ENCODE measurements at regions not wholly inside any gene's neighbourhood (a gene's known extent, or its start where the extent isn't known, plus 50 kb on each side); places are given as distances from the start of the nearest gene placed in this dataset.

- Histone ChIP-seq H3K4me1 (ENCODE audit: control insufficient read depth, insufficient read depth, low read length) (no peaks in the 10 kb centered on the region), H3K36me3 (ENCODE audit: control insufficient read depth, insufficient read depth, low read length) (no peaks in the 10 kb centered on the region), H3K9me3 (ENCODE audit: control insufficient read depth, low read length) (no peaks in the 10 kb centered on the region), H3K4me3 (ENCODE audit: insufficient read depth, low read depth, low read length) (no peak overlapping the region), H3K27me3 (ENCODE audit: control insufficient read depth, insufficient read depth, low read length, poor library complexity, severe bottlenecking) (no peaks in the 10 kb centered on the region), H3K27ac (ENCODE audit: insufficient read depth, low read depth, low read length, poor library complexity, severe bottlenecking) (no peak overlapping the region)
- WGBS, 2 experiments, result 93 to 94% methylated on average over 8 of the region's 8 CpGs
Measured at GRCh38 chr2:4869154-4869553, 823.0 kb upstream of the SOX11 start.

DNA sequence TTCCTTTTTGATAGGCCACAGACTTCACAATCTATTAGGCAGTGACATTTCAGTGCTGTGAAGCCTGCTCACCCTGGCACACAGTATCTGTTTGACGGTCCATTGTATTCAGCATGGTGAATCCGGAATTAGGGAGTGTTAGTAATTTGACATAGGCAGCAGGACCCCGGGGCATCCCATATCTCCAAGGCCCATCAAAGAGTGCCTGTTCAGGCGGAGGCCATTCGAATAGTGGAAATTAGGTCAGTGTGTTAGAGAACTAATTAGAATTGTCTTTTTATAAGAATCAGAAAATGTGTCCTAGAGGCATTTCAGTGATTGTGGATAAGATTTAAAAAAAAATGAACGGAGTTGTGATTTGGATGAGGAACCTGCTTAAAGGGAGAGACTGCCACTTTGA is 818.8 kb upstream of the SOX11 start:
- Histone ChIP-seq H3K4me1 (ENCODE audit: control insufficient read depth, insufficient read depth, low read length) (no peaks in the 10 kb centered on the region), H3K9me3 (ENCODE audit: control insufficient read depth, low read length) (no peaks in the 10 kb centered on the region), H3K27ac (ENCODE audit: insufficient read depth, low read depth, low read length, poor library complexity, severe bottlenecking) (no peak overlapping the region), H3K27me3 (ENCODE audit: control insufficient read depth, insufficient read depth, low read length, poor library complexity, severe bottlenecking) (no peaks in the 10 kb centered on the region), H3K4me3 (ENCODE audit: insufficient read depth, low read depth, low read length) (no peak overlapping the region), H3K36me3 (ENCODE audit: control insufficient read depth, insufficient read depth, low read length) (no peaks in the 10 kb centered on the region)
- 91 to 94% methylated on average over 6 of the region's 6 CpGs for WGBS, 2 experiments

DNA sequence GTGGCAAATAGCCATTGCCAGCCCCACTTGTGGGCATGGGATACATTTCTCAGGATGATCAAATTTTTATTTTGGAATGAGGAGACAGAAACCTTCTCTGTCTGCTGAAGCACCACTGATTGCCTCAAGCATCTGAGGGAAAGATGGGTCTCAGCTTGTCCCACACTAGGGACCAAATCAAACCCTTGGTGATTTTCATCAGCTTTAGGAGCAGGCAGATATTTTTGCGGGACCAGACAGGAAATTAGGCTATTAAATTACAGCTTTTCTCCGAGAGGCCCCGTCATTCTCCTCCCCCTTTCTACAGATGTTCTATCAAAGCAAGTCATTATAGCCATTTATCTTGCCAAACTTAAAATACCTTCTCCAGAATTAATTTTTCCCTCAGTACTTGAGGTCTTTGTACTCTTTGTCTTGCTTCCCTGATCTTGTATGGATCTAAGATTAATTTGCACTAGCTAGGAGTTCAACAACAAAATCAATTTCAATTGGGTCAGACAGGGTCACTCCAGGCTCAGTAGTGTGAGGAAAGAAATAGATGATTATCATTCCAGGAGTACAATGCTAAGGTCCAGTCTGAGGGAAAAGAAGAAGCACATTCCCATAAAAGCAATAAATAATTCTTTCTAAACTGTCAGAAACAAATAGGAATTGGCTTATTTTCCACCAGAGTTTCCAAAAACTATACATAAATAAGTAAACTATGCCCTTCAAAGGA is 818.1 kb upstream of the SOX11 start:
- Histone ChIP-seq H3K4me3 (ENCODE audit: insufficient read depth, low read depth, low read length) (no peak overlapping the region), H3K4me1 (ENCODE audit: control insufficient read depth, insufficient read depth, low read length) (no peaks in the 10 kb centered on the region), H3K27ac (ENCODE audit: insufficient read depth, low read depth, low read length, poor library complexity, severe bottlenecking) (no peak overlapping the region), H3K9me3 (ENCODE audit: control insufficient read depth, low read length) (no peaks in the 10 kb centered on the region), H3K27me3 (ENCODE audit: control insufficient read depth, insufficient read depth, low read length, poor library complexity, severe bottlenecking) (no peaks in the 10 kb centered on the region), H3K36me3 (ENCODE audit: control insufficient read depth, insufficient read depth, low read length) (no peaks in the 10 kb centered on the region)
- 94 to 96% methylated on average over 3 of the region's 3 CpGs for WGBS, 2 experiments

- Histone ChIP-seq H3K36me3 (ENCODE audit: control insufficient read depth, insufficient read depth, low read length) (no peaks in the 10 kb centered on the region), H3K4me3 (ENCODE audit: insufficient read depth, low read depth, low read length) (no peak overlapping the region)
- WGBS, 2 experiments, result 97 to 100% methylated on average over 3 of the region's 3 CpGs
Measured at GRCh38 chr2:4882421-4882820, 809.8 kb upstream of the SOX11 start.

DNA sequence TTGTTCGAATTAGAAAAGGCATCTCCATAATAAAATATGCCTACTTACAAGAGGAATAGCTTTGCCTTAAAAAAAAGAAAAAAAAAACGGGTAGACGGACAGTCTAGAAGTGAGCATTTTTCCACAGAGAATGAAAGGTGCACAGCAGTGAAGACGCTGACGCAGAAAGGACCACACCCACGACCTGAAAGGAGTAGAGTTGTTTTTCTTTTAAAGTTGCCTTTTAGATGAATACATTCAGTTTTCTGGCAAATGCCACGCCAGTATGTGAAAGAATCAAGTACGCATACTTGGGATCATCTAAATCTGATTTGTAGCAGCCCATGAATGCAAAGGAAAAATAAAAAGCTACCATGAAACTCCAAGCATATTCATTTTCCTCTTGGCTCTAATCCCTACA is 809.2 kb upstream of the SOX11 start:
- H3K9me3 ChIP-seq (ENCODE audit: control insufficient read depth, low read length), result no peaks in the 10 kb centered on the region
- H3K4me3 ChIP-seq (ENCODE audit: insufficient read depth, low read depth, low read length), result no peak overlapping the region
- H3K36me3 ChIP-seq (ENCODE audit: control insufficient read depth, insufficient read depth, low read length), result no peaks in the 10 kb centered on the region
- 93 to 96% methylated on average over 7 to 8 of the region's 8 CpGs for whole genome bisulfite sequencing, 2 experiments
- no peak overlapping the region for H3K27ac ChIP-seq (ENCODE audit: insufficient read depth, low read depth, low read length, poor library complexity, severe bottlenecking)
- H3K4me1 ChIP-seq (ENCODE audit: control insufficient read depth, insufficient read depth, low read length), result no peaks in the 10 kb centered on the region
- no peaks in the 10 kb centered on the region for H3K27me3 ChIP-seq (ENCODE audit: control insufficient read depth, insufficient read depth, low read length, poor library complexity, severe bottlenecking)

More at GRCh38 chr2:4882421-4882820, 809.8 kb upstream of the SOX11 start:
- no peaks in the 10 kb centered on the region for H3K4me1 ChIP-seq (ENCODE audit: control insufficient read depth, insufficient read depth, low read length)
- no peaks in the 10 kb centered on the region for H3K27me3 ChIP-seq (ENCODE audit: control insufficient read depth, insufficient read depth, low read length, poor library complexity, severe bottlenecking)
- H3K27ac ChIP-seq (ENCODE audit: insufficient read depth, low read depth, low read length, poor library complexity, severe bottlenecking), result no peak overlapping the region
- no peaks in the 10 kb centered on the region for H3K9me3 ChIP-seq (ENCODE audit: control insufficient read depth, low read length)

- Histone ChIP-seq H3K4me3 (ENCODE audit: insufficient read depth, low read depth, low read length) (no peak overlapping the region), H3K9me3 (ENCODE audit: control insufficient read depth, low read length) (no peaks in the 10 kb centered on the region), H3K27ac (ENCODE audit: insufficient read depth, low read depth, low read length, poor library complexity, severe bottlenecking) (no peak overlapping the region), H3K4me1 (ENCODE audit: control insufficient read depth, insufficient read depth, low read length) (no peaks in the 10 kb centered on the region), H3K27me3 (ENCODE audit: control insufficient read depth, insufficient read depth, low read length, poor library complexity, severe bottlenecking) (no peaks in the 10 kb centered on the region), H3K36me3 (ENCODE audit: control insufficient read depth, insufficient read depth, low read length) (no peaks in the 10 kb centered on the region)
- WGBS, 2 experiments, result 91% methylated on average over 17 of the region's 17 CpGs
Measured at GRCh38 chr2:4883375-4883774, 808.8 kb upstream of the SOX11 start.

GRCh38 chr2:4884117-4884571 is 808.0 kb upstream of the SOX11 start:
- no peak overlapping the region for H3K4me3 ChIP-seq (ENCODE audit: insufficient read depth, low read depth, low read length)
- H3K4me1 ChIP-seq (ENCODE audit: control insufficient read depth, insufficient read depth, low read length), result no peaks in the 10 kb centered on the region
- no peaks in the 10 kb centered on the region for H3K9me3 ChIP-seq (ENCODE audit: control insufficient read depth, low read length)
- no peaks in the 10 kb centered on the region for H3K36me3 ChIP-seq (ENCODE audit: control insufficient read depth, insufficient read depth, low read length)
- no peak overlapping the region for H3K27ac ChIP-seq (ENCODE audit: insufficient read depth, low read depth, low read length, poor library complexity, severe bottlenecking)
- H3K27me3 ChIP-seq (ENCODE audit: control insufficient read depth, insufficient read depth, low read length, poor library complexity, severe bottlenecking), result no peaks in the 10 kb centered on the region
- 92 to 94% methylated on average over 25 of the region's 25 CpGs for WGBS, 2 experiments

DNA sequence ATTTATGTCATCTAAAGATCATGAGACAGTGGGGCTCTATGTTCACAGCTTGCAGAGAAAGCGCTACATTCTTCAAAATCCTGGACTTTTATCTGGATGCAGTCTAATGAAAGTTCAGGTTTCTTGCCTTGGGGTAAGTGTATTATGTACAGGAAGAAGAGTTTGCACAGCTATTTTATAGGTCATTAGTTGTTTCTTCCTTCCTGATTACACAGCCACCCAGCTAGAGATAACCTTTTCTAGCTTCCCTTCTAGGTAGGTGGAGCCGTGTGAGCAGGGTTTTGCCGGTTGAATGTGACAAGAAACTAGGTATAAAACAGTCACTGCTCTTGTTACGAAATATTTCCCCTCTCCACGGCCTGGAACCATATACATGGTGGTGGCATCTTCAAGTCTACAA is 800.8 kb upstream of the SOX11 start:
- WGBS, 2 experiments, result 96 to 97% methylated on average over 5 of the region's 5 CpGs

DNA sequence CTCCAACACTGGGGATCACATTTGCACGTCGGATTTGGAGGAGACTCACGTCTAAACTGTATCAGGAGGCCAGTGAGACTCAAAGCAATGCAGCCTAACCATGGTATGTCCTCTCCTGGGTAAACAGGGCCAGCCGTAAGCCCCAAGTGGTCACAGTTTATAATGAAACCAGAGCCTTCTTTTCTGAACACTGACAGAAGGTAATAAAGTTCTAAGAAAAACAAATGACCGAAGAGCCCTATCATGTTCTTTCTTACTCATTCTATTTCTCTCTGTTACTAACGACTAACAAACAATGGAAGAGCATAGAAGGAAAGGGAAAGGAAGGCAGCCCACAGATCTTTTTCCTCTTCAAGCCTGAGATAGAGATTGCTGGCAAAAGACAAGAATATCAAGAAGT is 796.8 kb upstream of the SOX11 start:
- WGBS, 2 experiments, result 88 to 91% methylated on average over 4 to 6 of the region's 6 CpGs
- peaks cover under 1% of the 10 kb centered on the region for H3K4me1 ChIP-seq (ENCODE audit: control insufficient read depth, insufficient read depth, low read length)
- no peaks in the 10 kb centered on the region for H3K9me3 ChIP-seq (ENCODE audit: control insufficient read depth, low read length)

More for the DNA sequence above, 800.8 kb upstream of the SOX11 start:
- Histone ChIP-seq H3K4me1 (ENCODE audit: control insufficient read depth, insufficient read depth, low read length) (no peaks in the 10 kb centered on the region), H3K27me3 (ENCODE audit: control insufficient read depth, insufficient read depth, low read length, poor library complexity, severe bottlenecking) (no peaks in the 10 kb centered on the region), H3K36me3 (ENCODE audit: control insufficient read depth, insufficient read depth, low read length) (no peaks in the 10 kb centered on the region), H3K9me3 (ENCODE audit: control insufficient read depth, low read length) (peaks cover 2% of the 10 kb centered on the region), H3K4me3 (ENCODE audit: insufficient read depth, low read depth, low read length) (no peak overlapping the region), H3K27ac (ENCODE audit: insufficient read depth, low read depth, low read length, poor library complexity, severe bottlenecking) (no peak overlapping the region)

DNA sequence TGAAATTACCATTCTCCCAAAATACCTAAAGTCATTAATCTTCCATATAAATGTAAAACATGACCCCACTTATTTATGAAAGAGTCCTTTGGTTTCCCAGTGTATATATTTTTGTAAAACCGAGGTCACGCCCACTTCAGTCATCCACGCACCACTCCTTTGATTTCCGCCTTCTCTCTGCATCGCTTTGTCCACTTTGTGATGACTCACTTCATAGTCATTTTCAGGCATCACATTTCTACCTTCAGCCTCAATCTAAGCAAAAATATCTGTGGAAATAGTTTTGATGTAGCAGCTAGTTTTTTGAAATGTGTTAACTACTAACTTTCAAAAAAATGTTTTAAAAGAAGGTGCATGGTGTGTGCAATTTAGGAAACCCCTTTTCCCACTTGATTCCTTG is 793.5 kb upstream of the SOX11 start:
- no peak overlapping the region for H3K4me3 ChIP-seq (ENCODE audit: insufficient read depth, low read depth, low read length)
- no peaks in the 10 kb centered on the region for H3K9me3 ChIP-seq (ENCODE audit: control insufficient read depth, low read length)
- H3K36me3 ChIP-seq (ENCODE audit: control insufficient read depth, insufficient read depth, low read length), result no peaks in the 10 kb centered on the region
- 95 to 97% methylated on average over 5 of the region's 5 CpGs for WGBS, 2 experiments
- H3K27me3 ChIP-seq (ENCODE audit: control insufficient read depth, insufficient read depth, low read length, poor library complexity, severe bottlenecking), result no peaks in the 10 kb centered on the region
- H3K4me1 ChIP-seq (ENCODE audit: control insufficient read depth, insufficient read depth, low read length), result peaks cover 15% of the 10 kb centered on the region
- H3K27ac ChIP-seq (ENCODE audit: insufficient read depth, low read depth, low read length, poor library complexity, severe bottlenecking), result no peak overlapping the region

More for the DNA sequence above, 796.8 kb upstream of the SOX11 start:
- Histone ChIP-seq H3K36me3 (ENCODE audit: control insufficient read depth, insufficient read depth, low read length) (no peaks in the 10 kb centered on the region), H3K27ac (ENCODE audit: insufficient read depth, low read depth, low read length, poor library complexity, severe bottlenecking) (no peak overlapping the region), H3K27me3 (ENCODE audit: control insufficient read depth, insufficient read depth, low read length, poor library complexity, severe bottlenecking) (no peaks in the 10 kb centered on the region), H3K4me3 (ENCODE audit: insufficient read depth, low read depth, low read length) (no peak overlapping the region)

Data from ectodermal cell (in vitro differentiated cells).